Osteoblast (primary cell): ENCODE measurements at regions not wholly inside any gene's neighbourhood (a gene's known extent, or its start where the extent isn't known, plus 50 kb on each side); places are given as distances from the start of the nearest gene placed in this dataset.

Experiments
- DNase-seq: peaks from one replicate; pipeline ENCODE4 v3.0.0; 2011; ENCODE audit warnings: low spot score, mixed read lengths; ENCODE audit not compliant: insufficient read length; ENCODE audit errors: missing footprints
- H2AFZ ChIP-seq: 2 replicates; pipeline ENCODE4 v1.6.0; 2011; ENCODE audit warnings: mild to moderate bottlenecking, low read length
- H3K27ac ChIP-seq: 2 replicates; pipeline ENCODE4 v1.5.1; 2011; ENCODE audit warnings: mild to moderate bottlenecking, low read depth, low read length, moderate library complexity
- H3K27me3 ChIP-seq: 2 replicates; pipeline ENCODE4 v1.6.0; 2012; ENCODE audit warnings: mild to moderate bottlenecking, control low read depth, inconsistent platforms, low read length, moderate library complexity; ENCODE audit not compliant: insufficient read depth
- H3K36me3 ChIP-seq: 2 replicates; pipeline ENCODE4 v1.5.1; 2011; ENCODE audit warnings: mild to moderate bottlenecking, low read length, control low read depth, moderate library complexity; ENCODE audit not compliant: insufficient read depth
- H3K4me1 ChIP-seq: 2 replicates; pipeline ENCODE4 v1.5.1; 2011; ENCODE audit warnings: mild to moderate bottlenecking, low read length, control low read depth, moderate library complexity; ENCODE audit not compliant: insufficient read depth
- H3K4me2 ChIP-seq: 2 replicates; pipeline ENCODE4 v1.6.0; 2011; ENCODE audit warnings: mild to moderate bottlenecking, low read length; ENCODE audit not compliant: insufficient read depth
- H3K4me3 ChIP-seq: fragments of 200-600 bp; sonication (generic); 3 replicates; pipeline ENCODE4 v1.5.1; 2012; ENCODE audit warnings: mild to moderate bottlenecking, low read length, inconsistent platforms; ENCODE audit not compliant: insufficient read depth
- H3K79me2 ChIP-seq: 2 replicates; pipeline ENCODE4 v1.6.0; 2012; ENCODE audit warnings: mild to moderate bottlenecking, low read length, control low read depth, inconsistent platforms; ENCODE audit not compliant: insufficient read depth
- H3K9me3 ChIP-seq: 2 replicates; pipeline ENCODE4 v1.5.1; 2011; ENCODE audit warnings: low read depth, low read length, control low read depth
- H4K20me1 ChIP-seq: 2 replicates; pipeline ENCODE4 v1.6.0; 2012; ENCODE audit warnings: mild to moderate bottlenecking, low read length, control low read depth; ENCODE audit not compliant: insufficient read depth
- CTCF ChIP-seq: IDR thresholded peaks from 2 replicates; pipeline ENCODE4 v1.5.1; 2011; ENCODE audit warnings: mild to moderate bottlenecking, low read depth, low read length, moderate library complexity; ENCODE audit errors: extremely low read depth

- DNase-seq, result no peak
- no peaks in the 10 kb centered on the region for H4K20me1 ChIP-seq
- H3K27ac ChIP-seq, result no peak overlapping the region
- no peaks in the 10 kb centered on the region for H3K36me3 ChIP-seq
- no peak overlapping the region for H3K4me3 ChIP-seq
- H3K4me1 ChIP-seq, result no peaks in the 10 kb centered on the region
- no peak overlapping the region for H3K4me2 ChIP-seq
- no peak for TF ChIP-seq CTCF
- H2AFZ ChIP-seq, result no peak overlapping the region
- H3K27me3 ChIP-seq, result no peaks in the 10 kb centered on the region
- no peaks in the 10 kb centered on the region for H3K79me2 ChIP-seq
- no peaks in the 10 kb centered on the region for H3K9me3 ChIP-seq
These were observed 249.8 kb downstream of the ANAPC1 start for GRCh38 chr2:111634050-111634794.

- Histone ChIP-seq H3K4me3 (no peak overlapping the region), H3K79me2 (no peaks in the 10 kb centered on the region), H4K20me1 (no peaks in the 10 kb centered on the region), H3K27me3 (no peaks in the 10 kb centered on the region), H3K4me1 (no peaks in the 10 kb centered on the region), H3K9me3 (no peaks in the 10 kb centered on the region), H3K27ac (no peak overlapping the region), H3K4me2 (no peak overlapping the region), H2AFZ (no peak overlapping the region), H3K36me3 (no peaks in the 10 kb centered on the region)
- no peak for TF ChIP-seq CTCF
- no peak for DNase-seq
These were observed 248.9 kb downstream of the ANAPC1 start for GRCh38 chr2:111634995-111635538.

GRCh38 chr2:111636905-111637304, 247.1 kb downstream of the ANAPC1 start:
- no peak overlapping the region for H3K4me3 ChIP-seq
- no peaks in the 10 kb centered on the region for H3K36me3 ChIP-seq
- H3K27ac ChIP-seq, result no peak overlapping the region
- no peak for DNase-seq
- H4K20me1 ChIP-seq, result no peaks in the 10 kb centered on the region
- H3K4me2 ChIP-seq, result no peak overlapping the region
- no peaks in the 10 kb centered on the region for H3K27me3 ChIP-seq
- no peak for TF ChIP-seq CTCF
- no peaks in the 10 kb centered on the region for H3K4me1 ChIP-seq
- H3K79me2 ChIP-seq, result no peaks in the 10 kb centered on the region
- no peaks in the 10 kb centered on the region for H3K9me3 ChIP-seq
- no peak overlapping the region for H2AFZ ChIP-seq

- no peaks in the 10 kb centered on the region for H4K20me1 ChIP-seq
- no peaks in the 10 kb centered on the region for H3K9me3 ChIP-seq
- no peak overlapping the region for H2AFZ ChIP-seq
- H3K27me3 ChIP-seq, result peaks cover 10% of the 10 kb centered on the region
- TF ChIP-seq CTCF, result no peak
- H3K4me3 ChIP-seq, result no peak overlapping the region
- no peaks in the 10 kb centered on the region for H3K36me3 ChIP-seq
- H3K79me2 ChIP-seq, result no peaks in the 10 kb centered on the region
- no peak overlapping the region for H3K27ac ChIP-seq
- H3K4me1 ChIP-seq, result no peaks in the 10 kb centered on the region
- no peak for DNase-seq
- no peak overlapping the region for H3K4me2 ChIP-seq
These were observed 245.6 kb downstream of the ANAPC1 start for GRCh38 chr2:111638274-111638877.
